IMR-90 (cell line): ENCODE measurements at regions not wholly inside any gene's neighbourhood (a gene's known extent, or its start where the extent isn't known, plus 50 kb on each side); places are given as distances from the start of the nearest gene placed in this dataset.
"Not testable (repeated sequence)": the region's sequence is repeated elsewhere in the genome, so short reads cannot be mapped to it uniquely, and the experiment has no call there.

Source experiments
- ATAC-seq: fragments of 200-7000 bp; cut with Tn5 transposase; 2 replicates; pipeline ENCODE4 v1.9.1; 2020; ENCODE audit warnings: low read depth, mild to moderate bottlenecking, moderate library complexity
- BruUV-seq: library from RNA; stranded (reverse); fragments of 400-500 nt; replicated peaks from 2 replicates; lab custom pipeline; 2021; lab: Mats Ljungman, UMichigan
- CTCF ChIA-PET: fragments of 300-600 bp; formaldehyde crosslinking; extraction: SDS; loops from one replicate; lab custom pipeline; 2021; ENCODE audit warnings: antibody characterized with exemption; lab: Yijun Ruan, JAX
- POLR2A ChIA-PET: fragments of 300-600 bp; sonication (Branson Sonifier 250); formaldehyde crosslinking; loops from one replicate; lab custom pipeline; 2022; ENCODE audit warnings: antibody characterized with exemption; ENCODE audit not compliant: unreplicated experiment; lab: Charles Lee
- DNase-seq: peaks from one replicate; pipeline ENCODE4 v3.0.0; 2013
- H2AFZ ChIP-seq: replicated peaks from 2 replicates; pipeline ENCODE3; 2013; ENCODE audit warnings: low read length, mild to moderate bottlenecking; ENCODE audit not compliant: poor library complexity
- H2AK5ac ChIP-seq: 2 replicates; pipeline ENCODE4 v1.6.1; 2013; ENCODE audit warnings: low read depth, low read length, inconsistent platforms
- H2AK9ac ChIP-seq: replicated peaks from 2 replicates; pipeline ENCODE3; 2013; ENCODE audit warnings: mild to moderate bottlenecking, low read depth, low read length, moderate library complexity; ENCODE audit not compliant: poor library complexity
- H2BK120ac ChIP-seq: 2 replicates; pipeline ENCODE4 v1.6.1; 2013; ENCODE audit warnings: low read depth, low read length, inconsistent platforms
- H2BK15ac ChIP-seq: 3 replicates; pipeline ENCODE4 v1.6.1; 2013; ENCODE audit warnings: low read depth, low read length, inconsistent platforms
- H2BK20ac ChIP-seq: 2 replicates; pipeline ENCODE4 v1.6.1; 2013; ENCODE audit warnings: low read depth, mild to moderate bottlenecking, inconsistent platforms, low read length, moderate library complexity
- H2BK5ac ChIP-seq: 2 replicates; pipeline ENCODE4 v1.6.1; 2013; ENCODE audit warnings: mild to moderate bottlenecking, low read depth, low read length, inconsistent platforms; ENCODE audit not compliant: poor library complexity, severe bottlenecking
- H3K14ac ChIP-seq: replicated peaks from 2 replicates; pipeline ENCODE4 v1.6.1; 2013; ENCODE audit warnings: low read depth, low read length, inconsistent platforms
- H3K18ac ChIP-seq: 2 replicates; pipeline ENCODE4 v1.6.1; 2013; ENCODE audit warnings: low read depth, low read length, control low read depth
- H3K23ac ChIP-seq: 2 replicates; pipeline ENCODE4 v1.6.1; 2013; ENCODE audit warnings: low read depth, low read length, inconsistent platforms
- H3K27ac ChIP-seq: 2 replicates; pipeline ENCODE4 v1.5.1; 2013; ENCODE audit warnings: mild to moderate bottlenecking, control low read depth, low read length; ENCODE audit not compliant: insufficient read depth
- H3K27me3 ChIP-seq: 2 replicates; pipeline ENCODE4 v1.6.1; 2013; ENCODE audit warnings: low read length; ENCODE audit not compliant: control insufficient read depth, insufficient read depth
- H3K36me3 ChIP-seq: 2 replicates; pipeline ENCODE4 v1.6.1; 2013; ENCODE audit warnings: low read length, mixed read lengths; ENCODE audit not compliant: control insufficient read depth, insufficient read depth
- H3K4ac ChIP-seq: 2 replicates; pipeline ENCODE4 v1.6.1; 2013; ENCODE audit warnings: low read depth, low read length, inconsistent platforms
- H3K4me1 ChIP-seq: 2 replicates; pipeline ENCODE4 v1.6.1; 2013; ENCODE audit warnings: low read length, mixed read lengths; ENCODE audit not compliant: control insufficient read depth, insufficient read depth
- H3K4me2 ChIP-seq: 2 replicates; pipeline ENCODE4 v1.6.1; 2013; ENCODE audit warnings: low read depth, mild to moderate bottlenecking, control low read depth, low read length, moderate library complexity
- H3K4me3 ChIP-seq: 2 replicates; pipeline ENCODE4 v1.5.1; 2013; ENCODE audit warnings: low read depth, mild to moderate bottlenecking, control low read depth, low read length, moderate library complexity; ENCODE audit not compliant: insufficient read depth
- H3K56ac ChIP-seq: 2 replicates; pipeline ENCODE4 v1.6.1; 2013; ENCODE audit warnings: low read length, inconsistent platforms; ENCODE audit not compliant: insufficient read depth; ENCODE audit errors: extremely low read depth
- H3K79me1 ChIP-seq, 2 experiments: 2 replicates each; pipeline ENCODE4 v1.6.1; 2013; ENCODE audit warnings: low read length in 2 of 2, inconsistent platforms in 1 of 2, low read depth in 1 of 2
- H3K9ac ChIP-seq: 2 replicates; pipeline ENCODE4 v1.6.1; 2013; ENCODE audit warnings: low read depth, low read length, control low read depth
- H3K9me1 ChIP-seq: 2 replicates; pipeline ENCODE4 v1.6.1; 2013; ENCODE audit warnings: low read length, inconsistent platforms; ENCODE audit not compliant: insufficient read depth
- H3K9me3 ChIP-seq: 2 replicates; pipeline ENCODE4 v1.6.1; 2013; ENCODE audit warnings: low read length; ENCODE audit not compliant: control insufficient read depth, insufficient read depth
- H4K20me1 ChIP-seq: 2 replicates; pipeline ENCODE4 v1.6.1; 2013; ENCODE audit warnings: low read length, inconsistent platforms; ENCODE audit not compliant: insufficient read depth
- H4K5ac ChIP-seq: 2 replicates; pipeline ENCODE4 v1.6.1; 2013; ENCODE audit warnings: mild to moderate bottlenecking, low read depth, low read length, control low read depth
- H4K8ac ChIP-seq, 2 experiments: 2 replicates each; pipeline ENCODE4 v1.6.1; 2013; ENCODE audit warnings: low read depth in 2 of 2, low read length in 2 of 2, control low read depth in 1 of 2, inconsistent platforms in 1 of 2
- H4K91ac ChIP-seq: 2 replicates; pipeline ENCODE4 v1.6.1; 2013; ENCODE audit warnings: low read depth, low read length, inconsistent platforms; ENCODE audit not compliant: insufficient read depth
- WGBS, 2 experiments: methylation state at CpG; one replicate each; pipeline versions ENCODE4 v1.1.5 to v1.1.7; 2013; ENCODE audit warnings: missing lambda C conversion rate in 2 of 2; ENCODE audit not compliant: insufficient read length in 1 of 2; ENCODE audit errors: extremely low coverage in 2 of 2; 5-methylcytosine and 5-hydroxymethylcytosine counted together
- dilution Hi-C: fragments of 300-500 bp; cut with HindIII; formaldehyde crosslinking; loops from one replicate; pipeline ENCODE4 v1.14.3; 2018; ENCODE audit warnings: low sequenced_read_pairs; ENCODE audit not compliant: unreplicated experiment
- in situ Hi-C: fragments of 300-500 bp; cut with MboI; formaldehyde crosslinking; loops from 3 replicates; pipeline ENCODE4 v1.14.3; 2019; ENCODE audit warnings: low sequenced_read_pairs, inconsistent platforms, mixed read lengths
- intact Hi-C: fragments of 100-400 bp; cut with micrococcal nuclease; formaldehyde crosslinking; loops from 2 replicates; pipeline ENCODE4 v1.10.0; 2022

DNA sequence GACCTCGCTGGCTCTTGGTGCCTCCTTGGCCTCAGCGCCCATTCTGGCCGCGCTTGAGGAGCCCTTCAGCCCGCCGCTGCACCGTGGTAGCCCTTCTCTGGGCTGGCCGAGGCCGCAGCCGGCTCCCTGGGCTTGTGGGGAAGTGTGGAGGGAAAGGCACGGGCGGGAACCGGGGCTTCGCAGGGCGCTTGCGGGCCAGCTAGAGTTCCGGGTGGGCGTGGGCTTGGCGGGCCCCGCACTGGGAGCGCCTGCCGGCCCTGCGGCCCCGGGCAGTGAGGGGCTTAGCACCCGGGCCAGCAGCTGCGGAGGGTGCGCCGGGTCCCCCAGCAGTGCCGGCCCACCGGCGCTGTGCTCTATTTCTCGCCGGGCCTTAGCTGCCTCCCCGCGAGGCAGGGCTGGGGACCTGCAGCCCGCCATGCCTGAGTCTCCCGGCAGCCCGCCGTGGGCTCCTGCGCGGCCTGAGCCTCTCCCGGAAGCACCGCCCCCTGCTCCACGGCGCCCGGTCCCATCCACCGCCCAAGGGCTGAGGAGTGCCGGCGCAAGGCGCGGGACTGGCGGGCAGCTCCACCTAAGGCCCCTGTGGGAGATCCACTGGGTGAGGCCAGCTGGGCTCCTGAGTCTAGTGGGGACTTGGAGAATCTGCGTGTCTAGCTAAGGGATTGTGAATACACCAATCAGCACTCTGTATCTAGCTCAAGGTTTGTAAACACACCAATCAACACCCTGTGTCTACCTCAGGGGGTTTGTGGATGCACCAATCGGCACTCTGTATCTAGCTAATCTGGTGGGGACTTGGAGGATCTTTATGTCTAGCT lies 141.1 kb downstream of the SLCO4C1 start:
- H4K8ac ChIP-seq, POLR2A ChIA-PET, CTCF ChIA-PET, H3K9me1 ChIP-seq, H2BK15ac ChIP-seq, H2AFZ ChIP-seq, H3K27ac ChIP-seq, H3K9me3 ChIP-seq, H3K36me3 ChIP-seq, H3K14ac ChIP-seq, H3K23ac ChIP-seq, H3K18ac ChIP-seq, H4K20me1 ChIP-seq, H2BK20ac ChIP-seq, BruUV-seq, H4K5ac ChIP-seq, H3K27me3 ChIP-seq, H3K56ac ChIP-seq, intact Hi-C loops, H2AK5ac ChIP-seq, H3K4me1 ChIP-seq, H3K4me3 ChIP-seq, H3K9ac ChIP-seq, H2AK9ac ChIP-seq, H2BK5ac ChIP-seq, DNase-seq, H3K4me2 ChIP-seq, dilution Hi-C loops, H4K91ac ChIP-seq, in situ Hi-C loops, H2BK120ac ChIP-seq, H3K4ac ChIP-seq, H3K79me1 ChIP-seq, ATAC-seq: not testable (repeated sequence)
- 86% methylated on average over 26 of the region's 54 CpGs; no CpG with 5 or more reads in 1 of the 2 experiments for WGBS, 2 experiments
